HG03196 (cell line): ENCODE measurements at regions not wholly inside any gene's neighbourhood (a gene's known extent, or its start where the extent isn't known, plus 50 kb on each side); places are given as distances from the start of the nearest gene placed in this dataset.
"Not testable (repeated sequence)": the region's sequence is repeated elsewhere in the genome, so short reads cannot be mapped to it uniquely, and the experiment has no call there.

Experiments
- ATAC-seq: cut with Tn5 transposase; IDR thresholded peaks from one replicate; pipeline ENCODE4 v1.9.1; 2021; ENCODE audit not compliant: unreplicated experiment

GRCh38 chr6:121544691-121545090 is 109.2 kb downstream of the GJA1 start:
- no peak for ATAC-seq

- ATAC-seq = no peak
Measured at GRCh38 chr6:121548131-121548530, 112.7 kb downstream of the GJA1 start.

DNA sequence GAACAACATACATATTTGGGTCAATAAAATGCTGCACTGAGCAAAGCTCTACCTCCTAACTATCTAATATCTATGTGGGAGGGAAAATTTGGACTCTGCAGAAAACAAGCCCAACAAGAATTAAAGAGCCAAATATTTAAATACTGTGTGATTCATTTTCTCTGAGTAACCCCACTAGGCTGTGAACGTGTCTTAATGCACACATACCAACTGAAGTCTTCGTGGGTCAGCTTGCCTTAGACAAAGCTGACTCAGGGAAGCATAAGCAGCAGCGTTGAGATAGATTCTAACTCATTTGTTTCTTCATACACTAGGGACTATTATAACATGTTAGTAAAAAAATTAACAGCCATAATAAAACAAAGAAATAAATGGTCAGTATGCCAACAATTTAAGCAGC is 114.3 kb downstream of the GJA1 start:
- ATAC-seq = no peak

GRCh38 chr6:121550491-121551010 is 115.1 kb downstream of the GJA1 start:
- no peak for ATAC-seq

DNA sequence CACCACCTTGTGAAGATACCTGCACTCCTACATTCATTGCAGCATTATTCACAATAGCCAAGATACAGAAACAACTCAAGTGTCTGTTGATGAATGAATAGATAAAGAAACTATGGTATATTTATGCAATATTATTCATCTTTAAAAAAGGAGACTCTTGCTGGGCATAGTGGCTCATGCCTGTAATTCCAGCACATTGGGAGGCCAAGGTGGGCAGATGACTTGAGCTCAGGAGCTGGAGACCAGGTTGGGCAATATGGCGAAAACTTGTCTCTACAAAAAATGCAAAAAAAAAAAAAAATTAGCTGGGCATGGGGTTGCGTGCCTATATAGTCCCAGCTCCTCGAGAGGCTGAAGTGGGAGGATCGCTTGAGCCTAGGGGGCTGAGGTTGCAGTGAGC is 119.8 kb downstream of the GJA1 start:
- ATAC-seq = no peak

GRCh38 chr6:121556149-121556548 is 120.7 kb downstream of the GJA1 start:
- ATAC-seq = not testable (repeated sequence)

- no peak for ATAC-seq
Measured at GRCh38 chr6:121557146-121557940, 121.9 kb downstream of the GJA1 start.

- no peak for ATAC-seq
Measured at GRCh38 chr6:121559611-121560269, 124.3 kb downstream of the GJA1 start.

DNA sequence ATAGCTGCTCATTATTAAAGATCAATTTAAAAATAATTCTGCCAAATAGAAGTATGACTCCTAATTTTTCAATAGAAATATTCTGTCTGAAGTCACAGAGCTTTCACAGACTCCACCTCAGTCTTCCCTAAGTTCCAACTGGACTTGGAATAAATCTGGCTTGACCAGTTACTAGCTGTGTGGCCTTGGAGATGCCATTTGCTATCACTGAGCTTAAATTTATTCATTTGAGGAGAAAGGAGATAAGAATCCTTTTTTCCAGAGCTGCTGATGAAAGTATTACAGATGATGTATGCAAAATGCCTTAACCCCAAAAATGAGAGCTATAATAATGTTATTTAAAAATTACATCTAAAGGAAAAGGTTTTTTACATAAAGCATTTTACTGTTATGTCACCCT is 125.0 kb downstream of the GJA1 start:
- ATAC-seq = no peak

DNA sequence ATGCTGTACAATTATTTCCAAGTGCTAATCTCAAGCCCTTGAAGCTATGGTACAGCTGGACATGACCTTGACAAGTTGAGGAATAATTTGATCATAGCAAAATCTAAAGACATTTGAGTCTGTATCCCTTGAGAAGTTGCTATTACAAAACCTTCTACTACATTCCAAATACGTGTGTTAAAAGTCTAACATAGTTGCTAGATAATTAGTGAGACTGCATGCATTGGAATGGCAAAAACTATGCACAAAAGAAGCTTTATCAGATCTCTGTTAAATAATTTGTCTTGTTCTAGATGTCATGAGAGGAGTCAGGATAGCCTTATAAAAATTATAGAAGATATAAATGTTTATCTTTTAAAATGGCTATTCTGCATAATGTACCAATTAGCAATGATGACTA is 127.8 kb downstream of the GJA1 start:
- no peak for ATAC-seq

- not testable (repeated sequence) for ATAC-seq
Measured at GRCh38 chr6:121564529-121564928, 129.1 kb downstream of the GJA1 start.

GRCh38 chr6:121571455-121571854 is 136.0 kb downstream of the GJA1 start:
- no peak for ATAC-seq

DNA sequence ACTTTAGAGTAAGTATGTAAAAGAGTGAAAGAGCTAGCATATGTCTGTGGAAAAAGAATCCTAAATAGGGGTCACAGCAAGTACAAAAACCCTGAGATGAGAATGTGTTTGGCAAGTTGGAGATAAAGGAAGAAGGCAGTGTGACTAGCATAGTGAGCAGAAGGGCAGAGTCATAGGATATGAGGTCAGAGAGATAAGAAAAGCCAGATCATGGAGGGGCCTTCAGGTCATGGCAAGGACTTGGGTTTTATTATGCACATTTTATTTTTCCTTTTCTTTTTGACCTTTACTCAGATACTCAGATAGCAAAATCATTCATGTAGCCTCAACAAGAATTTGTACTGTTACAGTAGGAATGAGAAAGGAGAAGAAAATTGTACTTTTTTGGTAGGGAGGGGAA is 138.0 kb downstream of the GJA1 start:
- ATAC-seq = no peak

DNA sequence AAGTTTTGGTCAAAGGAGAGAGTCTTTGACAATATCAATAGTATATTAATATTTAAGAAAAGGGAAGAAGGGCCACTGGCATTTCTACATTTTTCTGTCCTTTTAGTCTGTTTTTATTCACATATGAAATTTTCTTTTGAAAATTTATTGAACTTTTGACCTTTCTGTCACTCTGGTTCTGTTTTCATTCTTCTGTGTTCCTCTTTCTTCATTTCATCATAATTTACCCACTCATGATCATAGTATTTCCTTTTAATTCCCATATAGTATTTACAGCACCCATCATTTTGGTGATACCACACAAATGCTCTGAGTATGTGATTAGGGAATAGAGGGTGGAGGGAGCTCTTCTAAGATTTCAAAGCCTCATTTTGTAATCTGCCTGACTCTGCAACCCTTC is 142.8 kb downstream of the GJA1 start:
- no peak for ATAC-seq

DNA sequence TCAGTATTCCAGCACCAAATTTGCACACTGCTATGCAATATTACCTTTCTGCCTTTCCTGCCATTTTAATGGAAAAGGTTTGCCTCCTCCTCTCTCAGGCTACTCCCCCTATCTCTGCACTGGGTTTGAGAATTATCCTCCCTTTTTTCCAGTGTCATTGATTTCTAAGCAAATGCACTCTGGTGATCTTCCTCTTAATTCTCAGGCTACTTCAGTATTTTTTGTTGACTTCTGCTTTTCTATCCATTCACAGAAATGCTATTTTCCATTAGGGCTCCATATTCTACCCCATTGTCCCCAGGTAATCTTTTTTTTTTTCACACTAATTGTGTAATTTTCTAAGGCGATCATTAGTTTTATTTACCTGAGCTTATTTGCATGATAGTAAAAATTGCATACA is 144.0 kb downstream of the GJA1 start:
- no peak for ATAC-seq

DNA sequence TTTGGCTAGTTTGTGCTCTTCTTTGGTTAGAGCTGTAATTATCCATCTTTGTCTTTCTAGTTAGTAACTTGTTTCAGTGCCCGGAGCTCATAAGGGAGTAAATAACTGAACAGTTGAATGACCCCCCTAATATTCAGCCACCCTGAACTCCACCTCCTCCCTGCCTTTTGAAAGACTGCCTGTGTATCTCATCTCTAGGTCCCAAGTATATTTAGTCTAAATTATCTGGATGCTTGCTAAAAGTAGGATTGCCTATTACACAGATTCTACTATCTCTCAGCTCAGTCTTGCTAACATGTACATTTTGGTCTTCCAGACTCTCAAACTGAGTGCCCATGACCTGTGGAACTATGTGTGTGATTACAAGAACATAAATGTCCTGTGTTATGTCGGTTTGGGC is 145.9 kb downstream of the GJA1 start:
- ATAC-seq = no peak

GRCh38 chr6:121582262-121582661 is 146.8 kb downstream of the GJA1 start:
- ATAC-seq = no peak

- no peak for ATAC-seq
Measured at GRCh38 chr6:121584586-121585369, 149.3 kb downstream of the GJA1 start.

GRCh38 chr6:121590438-121590837 is 155.0 kb downstream of the GJA1 start:
- no peak for ATAC-seq

GRCh38 chr6:121590916-121591315 is 155.5 kb downstream of the GJA1 start:
- ATAC-seq = no peak

GRCh38 chr6:121592261-121592935 is 157.0 kb downstream of the GJA1 start:
- no peak for ATAC-seq
